ACC112 (cell line): ENCODE measurements at regions not wholly inside any gene's neighbourhood (a gene's known extent, or its start where the extent isn't known, plus 50 kb on each side); places are given as distances from the start of the nearest gene placed in this dataset.

Source experiments
- H2AFZ ChIP-seq: fragments of 200-600 bp; sonication (generic); one replicate; pipeline ENCODE4 v1.6.0; 2017; ENCODE audit warnings: antibody characterized with exemption, low read length; ENCODE audit not compliant: unreplicated experiment
- H3K27ac ChIP-seq: fragments of 200-600 bp; sonication (generic); 2 replicates; pipeline ENCODE4 v1.5.1; 2014; ENCODE audit warnings: low read depth, mild to moderate bottlenecking, antibody characterized with exemption, low read length, moderate library complexity
- H3K27me3 ChIP-seq: fragments of 200-600 bp; sonication (generic); 2 replicates; pipeline ENCODE4 v1.6.1; 2014; ENCODE audit warnings: mild to moderate bottlenecking, antibody characterized with exemption, low read length, moderate library complexity, mixed read lengths; ENCODE audit not compliant: insufficient read depth
- H3K36me3 ChIP-seq: fragments of 200-600 bp; sonication (generic); 2 replicates; pipeline ENCODE4 v1.6.1; 2016; ENCODE audit warnings: mild to moderate bottlenecking, antibody characterized with exemption, low read length, moderate library complexity, mixed read lengths; ENCODE audit not compliant: insufficient read depth
- H3K4me1 ChIP-seq: fragments of 200-600 bp; sonication (generic); one replicate; pipeline ENCODE4 v1.6.1; 2016; ENCODE audit warnings: low read length, mixed read lengths; ENCODE audit not compliant: insufficient read depth, unreplicated experiment, control insufficient read depth
- H3K4me3 ChIP-seq: fragments of 200-600 bp; sonication (generic); 2 replicates; pipeline ENCODE4 v1.5.1; 2014; ENCODE audit warnings: mild to moderate bottlenecking, low read depth, low read length
- H3K79me2 ChIP-seq: fragments of 200-600 bp; sonication (generic); one replicate; pipeline ENCODE4 v1.6.0; 2016; ENCODE audit warnings: low read length; ENCODE audit not compliant: control insufficient read depth, unreplicated experiment, insufficient read depth

DNA sequence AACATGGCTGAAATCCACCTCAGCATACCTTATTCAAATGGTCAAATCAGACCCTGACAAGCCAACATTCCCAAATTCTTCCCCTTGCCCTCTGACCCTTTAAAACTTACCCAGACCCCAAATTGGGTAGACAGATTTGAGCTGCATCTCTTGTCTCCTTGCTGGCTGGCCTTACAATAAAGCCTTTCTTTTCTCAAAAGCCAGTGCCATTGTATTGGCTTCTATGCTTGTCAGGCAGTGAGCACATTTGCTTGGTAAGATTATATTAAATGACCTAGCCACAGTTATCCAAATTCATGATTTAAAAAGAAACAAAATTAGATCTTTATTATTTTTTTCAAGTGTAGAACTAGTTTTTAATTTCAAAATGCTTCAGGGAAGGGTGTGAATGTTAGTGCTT, 67.8 kb upstream of the FAM83B start:
- Histone ChIP-seq H3K36me3 (no peaks in the 10 kb centered on the region), H3K79me2 (no peaks in the 10 kb centered on the region), H3K27ac (no peak overlapping the region), H2AFZ (no peak overlapping the region), H3K4me1 (no peaks in the 10 kb centered on the region), H3K4me3 (no peak overlapping the region), H3K27me3 (no peaks in the 10 kb centered on the region)

DNA sequence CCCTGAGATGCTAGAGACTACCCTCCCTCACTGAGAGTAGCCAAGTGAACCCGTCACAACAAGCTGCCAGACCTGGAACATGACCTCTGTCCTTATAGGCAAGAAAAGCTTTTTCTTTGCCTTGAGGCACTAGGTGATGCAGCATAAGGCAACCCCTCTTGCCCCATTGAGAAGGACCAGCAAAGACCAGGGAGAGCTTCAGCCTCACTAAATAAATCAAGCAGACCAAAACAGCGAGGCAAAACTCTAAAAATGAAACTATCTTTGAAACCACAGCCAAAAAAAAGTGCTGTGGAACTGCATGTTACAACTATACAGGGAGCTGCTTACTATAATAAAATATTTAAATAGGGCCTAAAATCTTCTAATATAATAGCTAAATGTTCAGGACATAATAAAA, 62.6 kb upstream of the FAM83B start:
- Histone ChIP-seq H2AFZ (peak overlapping the region; percentile 13), H3K27ac (no peak overlapping the region), H3K4me3 (peak overlapping the region; percentile 69)

GRCh38 chr6:54786154-54786553, 60.4 kb upstream of the FAM83B start:
- Histone ChIP-seq H3K4me1 (no peaks in the 10 kb centered on the region), H2AFZ (no peak overlapping the region), H3K4me3 (no peak overlapping the region), H3K27ac (no peak overlapping the region), H3K79me2 (no peaks in the 10 kb centered on the region), H3K36me3 (no peaks in the 10 kb centered on the region), H3K27me3 (no peaks in the 10 kb centered on the region)

More for the DNA sequence above, 62.6 kb upstream of the FAM83B start:
- no peaks in the 10 kb centered on the region for H3K4me1 ChIP-seq
- no peaks in the 10 kb centered on the region for H3K36me3 ChIP-seq
- no peaks in the 10 kb centered on the region for H3K27me3 ChIP-seq
- H3K79me2 ChIP-seq, result no peaks in the 10 kb centered on the region

- no peak overlapping the region for H2AFZ ChIP-seq
- no peaks in the 10 kb centered on the region for H3K4me1 ChIP-seq
- H3K27me3 ChIP-seq, result no peaks in the 10 kb centered on the region
- H3K79me2 ChIP-seq, result no peaks in the 10 kb centered on the region
- no peak overlapping the region for H3K4me3 ChIP-seq
- H3K36me3 ChIP-seq, result no peaks in the 10 kb centered on the region
- H3K27ac ChIP-seq, result no peak overlapping the region
These were observed 58.7 kb upstream of the FAM83B start for GRCh38 chr6:54787825-54788224.
